ENCODE measurements at regions not wholly inside any gene's neighbourhood (a gene's known extent, or its start where the extent isn't known, plus 50 kb on each side); places are given as distances from the start of the nearest gene placed in this dataset.
"Not testable (repeated sequence)": the region's sequence is repeated elsewhere in the genome, so short reads cannot be mapped to it uniquely, and the experiment has no call there.

DNA sequence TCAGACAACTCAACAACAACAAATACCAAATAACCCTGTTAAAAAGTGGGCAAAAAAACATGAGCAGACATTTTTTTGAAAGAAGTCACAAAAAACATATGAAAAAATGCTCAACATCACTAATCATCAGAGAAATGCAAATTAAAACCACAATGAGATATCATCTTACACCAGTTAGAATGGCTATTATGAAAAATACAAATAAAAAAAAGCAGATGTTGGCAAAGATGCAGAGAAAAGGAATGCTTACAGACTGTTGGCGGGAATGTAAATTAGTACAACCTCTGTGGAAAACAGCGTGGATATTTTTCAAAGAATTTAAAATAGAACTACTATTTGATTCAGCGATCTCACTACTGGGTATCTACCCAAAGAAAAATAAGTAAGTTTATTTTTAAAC, 114.0 kb downstream of the SLC38A4 start:
- DNase-seq (ENCODE audit: low spot score) = no peak

DNA sequence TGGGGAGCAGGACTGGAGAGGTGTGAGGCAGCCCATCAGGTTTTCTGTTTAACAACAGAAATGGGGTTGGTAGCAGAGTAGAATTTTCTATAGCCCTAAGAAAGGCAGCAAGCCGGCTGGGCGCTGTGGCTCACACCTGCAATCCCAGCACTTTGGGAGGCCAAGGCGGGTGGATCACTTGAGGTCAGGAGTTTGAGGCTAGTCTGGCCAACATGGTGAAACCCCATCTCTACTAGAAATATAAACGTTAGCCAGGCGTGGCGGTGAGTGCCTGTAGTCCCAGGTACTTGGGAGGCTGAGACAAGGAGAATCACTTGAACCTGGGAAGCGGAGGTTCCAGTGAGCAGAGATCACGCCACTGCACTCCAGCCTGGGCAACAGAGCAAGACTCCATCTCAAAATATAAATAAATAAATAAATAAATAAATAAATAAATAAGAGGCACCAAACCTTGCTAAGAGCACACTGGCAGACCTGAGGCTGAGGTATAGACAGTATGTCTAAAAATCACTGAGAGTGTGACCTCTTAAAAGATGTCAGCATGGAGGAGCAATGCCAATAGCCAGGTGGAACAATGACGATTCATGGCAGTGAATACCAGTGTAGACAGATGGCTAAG, 115.6 kb downstream of the SLC38A4 start:
- no peak for DNase-seq (ENCODE audit: low spot score)

DNA sequence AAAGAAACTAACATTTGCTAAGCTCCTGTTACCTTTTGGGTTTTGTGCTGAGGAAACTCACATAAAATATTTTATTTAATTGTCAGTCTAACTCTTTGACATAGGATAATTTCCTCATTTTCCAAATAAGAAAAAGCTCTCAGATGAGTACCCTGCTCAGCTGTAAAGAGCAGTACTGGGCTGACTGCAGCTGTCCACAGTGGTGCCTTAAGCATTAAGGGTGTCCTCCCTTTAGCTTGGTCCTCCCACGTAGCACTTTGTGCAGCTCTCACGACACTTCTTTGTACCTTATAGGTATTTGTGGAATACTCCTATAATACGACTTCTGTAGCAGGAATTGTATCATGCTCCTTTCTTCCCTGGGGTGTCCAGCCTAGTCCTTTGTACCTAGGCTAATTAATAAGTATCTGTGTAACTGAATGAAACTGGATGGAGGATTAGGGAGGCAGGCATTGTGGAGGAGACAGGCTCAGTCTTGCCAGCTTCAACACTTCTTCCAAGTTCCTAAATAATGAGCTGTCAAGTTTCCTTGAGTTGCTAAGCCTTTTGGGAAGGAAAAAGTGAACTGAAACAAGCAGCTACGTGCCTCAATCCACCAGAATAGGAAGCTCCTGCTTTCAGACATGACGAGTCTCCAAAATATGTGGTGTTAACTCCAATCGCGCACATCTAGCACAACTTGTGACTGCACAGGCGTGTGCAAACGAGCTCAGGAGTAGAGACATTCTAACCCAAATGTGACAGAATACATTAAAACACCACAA, 123.0 kb downstream of the SLC38A4 start:
- DNase-seq (ENCODE audit: low spot score) = no peak

DNA sequence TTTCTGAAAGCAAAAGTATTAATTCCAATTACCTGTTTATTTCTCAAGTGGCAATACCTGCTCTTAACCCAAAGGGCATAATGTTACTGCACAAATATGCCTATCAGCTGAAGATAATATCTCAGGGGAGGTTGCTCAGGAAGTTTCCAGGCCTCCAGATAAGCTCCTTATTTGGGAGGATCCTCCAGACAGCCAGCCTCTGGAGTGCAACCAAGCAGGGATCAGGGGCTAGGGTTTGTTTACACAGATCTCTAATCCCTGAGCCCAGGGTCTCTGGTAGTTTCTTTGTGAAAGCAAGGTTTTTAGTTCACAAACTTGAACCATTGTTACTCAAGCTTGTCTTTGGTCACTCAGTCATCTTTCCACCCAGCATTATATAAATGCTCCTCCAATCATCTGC, 124.4 kb downstream of the SLC38A4 start:
- no peak for DNase-seq (ENCODE audit: low spot score)

DNA sequence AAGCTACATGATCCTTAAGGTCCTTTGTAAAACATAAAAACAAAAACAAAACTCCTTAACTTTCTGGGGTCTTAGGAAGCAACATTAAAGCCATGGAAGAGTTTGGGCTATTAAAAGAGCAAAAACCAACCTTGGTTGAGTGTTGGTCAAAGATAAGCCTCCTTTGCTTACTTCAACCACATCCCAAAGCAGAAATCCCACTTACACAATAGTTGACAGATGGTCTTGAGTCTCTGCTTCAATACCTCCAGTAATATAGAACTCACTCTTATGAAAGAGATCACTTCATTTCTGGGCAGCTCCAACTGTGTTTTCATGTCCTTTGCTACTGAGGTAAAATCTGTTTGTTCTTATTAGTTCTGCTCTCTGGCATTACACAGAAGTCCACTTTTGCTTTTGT, 125.8 kb downstream of the SLC38A4 start:
- no peak for DNase-seq (ENCODE audit: low spot score)

DNA sequence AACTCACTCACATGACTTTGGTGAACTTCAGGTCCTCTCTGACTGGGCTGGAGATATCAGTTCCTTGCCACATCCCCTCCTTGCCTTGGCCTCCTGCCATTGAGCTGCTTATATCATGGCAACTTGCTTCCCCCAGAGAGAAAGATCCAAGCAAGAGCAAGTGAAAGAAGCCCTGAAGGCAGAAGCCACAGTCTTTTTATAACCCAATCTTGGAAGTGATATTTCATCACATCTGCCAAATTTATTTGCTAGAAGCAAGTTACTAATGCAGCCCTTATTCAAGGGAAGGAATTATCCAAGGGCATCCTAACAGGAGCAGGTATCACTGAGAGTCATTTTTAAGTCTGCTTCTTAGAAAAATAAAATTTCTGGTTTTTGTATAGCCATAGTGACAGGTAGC, 127.8 kb downstream of the SLC38A4 start:
- DNase-seq (ENCODE audit: low spot score) = no peak

DNA sequence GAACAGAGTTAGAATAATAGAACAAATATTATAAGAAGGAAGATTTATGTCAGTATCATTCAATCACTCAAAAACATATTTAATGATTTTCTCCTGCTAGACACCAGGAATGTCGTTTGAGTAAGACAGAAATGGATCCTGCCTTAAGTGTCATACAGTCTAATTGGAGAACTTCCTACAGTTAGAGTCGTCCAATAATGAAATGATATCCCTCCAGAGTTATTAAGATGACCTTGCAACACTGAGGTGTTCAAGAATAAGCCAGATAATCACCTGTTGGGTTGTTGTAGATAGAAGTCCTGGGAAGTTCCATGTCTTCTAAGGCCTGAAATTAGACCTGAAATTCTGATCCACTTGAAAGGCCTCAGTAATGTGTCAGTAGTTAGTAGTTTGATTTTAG, 132.3 kb downstream of the SLC38A4 start:
- DNase-seq (ENCODE audit: low spot score) = no peak

DNA sequence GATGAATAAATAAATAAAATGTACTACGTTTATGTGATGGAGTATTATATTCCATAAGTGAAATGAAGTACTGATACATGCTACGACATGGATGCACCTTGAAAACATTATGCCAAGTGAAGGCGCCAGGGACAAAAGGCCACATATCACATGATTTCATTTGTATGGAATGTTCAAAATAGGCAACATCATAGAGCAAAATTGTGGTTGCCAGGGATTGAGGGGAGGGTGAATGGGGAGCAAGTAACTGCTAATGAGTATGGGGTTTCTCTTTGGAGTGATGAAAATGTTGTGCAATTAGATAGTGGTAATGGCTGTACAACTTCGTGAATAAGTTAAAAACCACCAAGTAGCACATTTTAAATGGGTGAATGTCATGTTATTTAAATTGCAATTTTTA, 132.8 kb downstream of the SLC38A4 start:
- no peak for DNase-seq (ENCODE audit: low spot score)

DNA sequence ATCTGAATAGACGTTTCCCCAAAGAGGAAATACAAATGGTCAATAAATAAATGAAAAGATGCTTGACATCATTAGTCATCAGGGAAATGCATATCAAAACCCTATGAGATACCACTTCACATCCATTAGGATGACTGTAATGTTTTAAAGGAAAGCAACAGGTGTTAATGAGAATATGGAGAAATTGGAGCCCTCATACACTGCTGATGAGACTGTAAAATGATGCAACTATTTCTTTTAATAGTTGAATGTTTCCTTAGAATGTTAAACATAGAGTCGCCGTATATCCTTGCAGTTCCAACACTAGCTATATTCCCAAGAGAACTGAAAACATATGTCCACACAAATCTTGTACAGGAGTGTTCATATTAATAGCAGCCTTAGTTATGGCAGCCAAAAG, 133.2 kb downstream of the SLC38A4 start:
- no peak for DNase-seq (ENCODE audit: low spot score)

DNA sequence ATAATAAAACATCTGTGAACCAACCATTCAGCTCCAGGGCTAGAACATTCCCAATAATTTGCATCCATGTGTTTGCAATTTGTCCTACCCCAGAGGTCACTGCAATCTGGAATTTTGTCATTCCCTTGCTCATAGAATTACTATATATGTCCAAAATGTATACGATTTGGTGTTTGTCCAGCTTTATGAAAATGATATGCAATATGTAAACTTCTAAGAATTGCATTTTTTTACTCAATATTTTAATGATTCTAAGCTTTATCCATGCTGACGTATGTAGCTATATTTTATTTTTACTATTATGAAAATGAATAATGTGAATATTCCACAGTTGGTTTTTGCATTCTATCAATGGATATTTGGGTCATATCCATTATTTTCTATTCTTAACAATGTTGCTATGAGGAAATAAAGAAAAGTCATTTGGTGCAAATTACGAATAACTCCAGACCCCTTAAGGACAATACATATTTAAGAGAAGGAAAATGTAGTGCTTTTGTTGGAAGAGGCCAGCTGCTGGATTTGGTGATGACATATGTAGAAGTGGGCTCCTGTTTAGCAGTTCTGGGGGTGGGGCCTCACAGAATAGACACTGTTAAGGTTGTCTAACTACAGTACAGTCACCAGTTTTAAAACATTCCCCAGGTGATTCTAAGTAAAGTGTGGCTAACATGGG, 139.4 kb downstream of the SLC38A4 start:
- no peak for DNase-seq (ENCODE audit: low spot score)

DNA sequence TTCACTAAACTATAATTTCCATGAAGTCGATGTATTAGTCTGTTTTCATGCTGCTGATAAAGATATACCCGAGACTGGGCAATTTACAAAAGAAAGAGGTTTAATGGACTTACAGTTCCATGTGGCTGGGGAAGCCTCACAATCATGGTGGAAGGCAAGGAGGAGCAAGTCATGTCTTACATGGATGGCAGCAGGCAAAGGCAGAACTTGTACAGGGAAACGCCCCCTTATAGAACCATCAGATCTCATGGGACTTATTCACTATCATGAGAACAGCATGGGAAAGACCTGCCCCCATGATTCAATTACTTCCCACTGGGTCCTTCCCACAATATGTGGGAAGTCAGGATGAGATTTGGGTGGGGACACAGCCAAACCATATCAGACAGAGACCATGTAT, 141.6 kb downstream of the SLC38A4 start:
- DNase-seq (ENCODE audit: low spot score) = not testable (repeated sequence)

DNA sequence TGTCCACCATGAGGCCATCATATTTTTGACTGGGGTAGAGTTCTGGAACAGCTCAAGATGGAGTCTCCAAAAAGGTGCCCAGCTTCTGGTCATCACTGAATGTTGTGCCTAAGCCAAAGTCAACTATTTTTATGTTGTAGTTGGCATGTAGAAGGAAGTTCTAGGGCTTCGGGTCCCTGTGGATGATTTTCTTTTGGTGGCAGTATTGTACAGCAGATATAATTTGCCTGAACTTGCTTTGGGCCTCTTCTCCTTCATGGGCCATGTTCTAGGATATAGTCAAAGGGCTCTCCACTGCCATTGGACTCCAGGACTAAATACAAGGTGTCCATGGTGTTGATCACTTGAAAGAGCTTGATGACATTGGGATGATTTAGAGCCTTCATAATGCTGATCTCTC, 143.6 kb downstream of the SLC38A4 start:
- DNase-seq (ENCODE audit: low spot score) = no peak

DNA sequence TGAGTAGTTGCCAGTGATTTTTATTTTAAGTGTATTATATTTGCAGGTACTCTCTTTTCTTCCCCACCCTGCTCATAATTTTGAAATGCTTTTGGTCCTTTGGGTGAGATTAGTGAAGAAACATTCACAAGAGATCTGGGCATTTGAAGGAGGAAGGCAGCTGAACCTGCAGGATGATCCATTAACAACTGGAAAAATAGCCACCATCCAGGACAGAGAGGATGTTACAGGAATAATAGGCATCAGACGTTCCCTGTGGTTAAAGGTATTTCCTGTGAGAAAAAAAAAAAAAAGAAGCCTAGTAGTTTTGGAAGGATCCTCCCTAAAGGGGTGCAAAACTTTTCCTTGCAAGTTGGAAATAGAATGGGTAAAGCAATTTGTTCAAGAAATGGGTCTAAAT, 145.3 kb downstream of the SLC38A4 start:
- DNase-seq (ENCODE audit: low spot score) = no peak

DNA sequence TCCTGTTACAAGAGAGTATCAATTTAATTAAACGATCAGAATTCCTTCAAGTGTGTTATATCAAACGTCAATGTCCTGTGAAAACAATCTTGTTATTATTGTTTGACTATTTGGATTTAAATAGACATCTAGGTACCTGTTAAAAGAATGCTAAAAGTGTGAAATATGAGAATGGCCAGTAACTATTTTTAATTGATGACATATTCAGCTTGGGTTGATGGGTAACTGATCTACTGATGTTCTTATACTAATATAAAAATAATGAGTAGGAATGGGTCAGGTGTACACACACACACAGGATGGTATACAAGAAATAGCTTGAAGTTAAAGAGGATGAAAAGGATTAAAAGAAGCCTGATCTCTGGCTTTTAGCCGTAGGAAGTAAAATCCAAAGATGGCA, 146.0 kb downstream of the SLC38A4 start:
- no peak for DNase-seq (ENCODE audit: low spot score)

DNA sequence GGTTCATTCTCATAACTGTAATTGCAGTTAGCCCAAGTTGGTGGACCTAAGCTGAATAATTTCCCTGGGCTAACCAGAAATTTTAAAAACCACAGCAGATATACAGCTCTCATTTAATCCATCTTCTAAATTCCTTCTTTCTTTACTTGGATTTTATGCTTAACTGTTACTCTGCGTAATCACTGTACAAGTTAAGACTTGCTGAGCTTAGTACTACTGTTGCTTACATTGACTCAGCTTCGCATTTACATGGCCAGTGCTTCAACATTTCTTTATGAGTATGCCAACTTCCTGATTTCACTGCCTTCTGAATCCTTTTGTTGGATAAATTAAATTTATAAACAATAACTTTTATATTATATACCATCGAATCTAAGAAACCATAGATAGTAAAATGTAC, 147.4 kb downstream of the SLC38A4 start:
- DNase-seq (ENCODE audit: low spot score) = no peak

DNA sequence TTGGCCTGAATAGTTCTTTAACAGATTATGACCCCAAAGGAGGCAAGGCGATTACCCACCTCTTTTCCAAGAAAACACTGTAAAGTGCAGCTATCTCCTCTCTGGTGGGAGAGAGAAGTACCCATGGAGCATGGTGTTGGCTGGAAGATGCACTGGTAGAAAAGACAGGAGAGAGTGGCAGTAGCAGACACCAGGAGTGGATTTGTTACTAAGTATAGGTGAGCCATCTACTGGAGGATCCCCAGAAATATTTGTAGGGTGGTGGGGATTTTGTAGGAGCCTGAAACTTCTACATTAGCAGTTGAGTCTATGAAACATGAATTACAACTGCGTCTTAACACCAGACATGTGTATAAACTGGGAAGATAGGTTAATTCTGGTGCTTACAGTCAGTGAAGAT, 148.0 kb downstream of the SLC38A4 start:
- no peak for DNase-seq (ENCODE audit: low spot score)

DNA sequence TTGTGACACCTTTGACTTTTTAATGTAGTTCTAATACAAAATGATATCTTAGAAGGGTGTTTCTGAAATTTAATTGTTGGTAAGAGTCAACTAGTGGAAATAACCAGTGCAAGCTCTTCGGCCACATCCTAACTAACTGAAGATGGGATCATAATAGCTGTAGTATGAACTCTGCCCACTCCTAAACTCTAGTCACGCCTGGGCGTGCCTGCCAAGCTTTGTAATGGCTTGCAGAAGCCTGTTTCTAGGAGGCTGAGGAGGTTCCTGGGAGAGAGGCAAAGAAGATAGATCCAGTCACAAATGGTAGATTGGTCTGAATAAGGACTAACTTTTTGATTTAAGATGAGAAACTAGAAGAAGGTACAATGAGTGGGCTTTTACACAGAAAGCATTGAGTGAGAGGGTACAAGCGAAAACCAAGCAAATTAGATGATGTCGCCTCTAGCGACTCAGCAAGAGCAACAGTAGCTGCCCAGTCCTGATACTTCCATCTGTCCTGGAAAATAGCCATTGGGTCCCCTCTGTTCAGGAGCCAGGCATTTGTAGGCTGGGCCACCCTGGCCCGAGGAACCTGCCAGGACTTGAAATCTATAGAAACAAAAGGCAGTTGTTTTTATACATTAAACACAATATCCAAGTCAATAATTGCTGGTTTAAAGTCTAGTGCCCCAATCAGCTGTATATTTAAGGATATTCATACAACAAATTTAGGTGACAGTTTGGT, 148.8 kb downstream of the SLC38A4 start:
- no peak for DNase-seq (ENCODE audit: low spot score)

DNA sequence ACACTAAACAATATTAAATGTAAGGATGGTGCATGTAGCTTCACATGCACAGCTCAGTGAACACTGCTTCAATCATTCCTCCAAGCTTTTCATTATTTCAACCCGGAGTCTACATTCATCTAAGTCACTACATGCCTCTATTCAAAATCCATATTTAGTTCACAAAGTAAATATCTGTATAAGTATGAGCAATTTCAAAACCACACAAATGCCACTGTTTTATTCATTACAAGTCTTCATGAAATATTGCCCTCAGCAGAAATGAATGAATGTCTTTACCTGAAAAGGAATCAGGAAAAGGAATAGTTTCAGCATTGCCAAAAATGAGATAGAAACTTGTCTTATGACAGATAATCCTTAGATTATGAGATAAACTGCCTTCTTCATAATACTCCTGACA, 149.4 kb downstream of the SLC38A4 start:
- no peak for DNase-seq (ENCODE audit: low spot score)

DNA sequence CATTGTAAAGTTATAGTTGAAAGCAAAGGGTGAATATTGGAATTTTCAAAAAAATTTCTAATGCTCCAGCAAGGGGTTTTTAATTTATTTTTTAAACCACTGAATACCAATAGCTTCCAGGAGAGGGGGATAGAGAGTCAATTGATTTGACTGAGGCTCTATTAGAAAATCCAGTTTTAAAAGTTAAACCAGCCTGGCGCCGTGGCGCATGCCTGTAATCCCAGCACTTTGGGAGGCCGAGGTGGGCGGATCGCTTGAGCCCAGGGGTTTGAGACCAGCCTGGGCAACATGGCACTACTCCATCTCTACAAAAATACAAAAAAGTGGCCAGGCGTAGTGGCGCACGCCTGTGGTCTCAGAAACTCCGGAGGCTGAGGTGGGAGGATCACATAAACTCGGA, 150.1 kb downstream of the SLC38A4 start:
- no peak for DNase-seq (ENCODE audit: low spot score)

DNA sequence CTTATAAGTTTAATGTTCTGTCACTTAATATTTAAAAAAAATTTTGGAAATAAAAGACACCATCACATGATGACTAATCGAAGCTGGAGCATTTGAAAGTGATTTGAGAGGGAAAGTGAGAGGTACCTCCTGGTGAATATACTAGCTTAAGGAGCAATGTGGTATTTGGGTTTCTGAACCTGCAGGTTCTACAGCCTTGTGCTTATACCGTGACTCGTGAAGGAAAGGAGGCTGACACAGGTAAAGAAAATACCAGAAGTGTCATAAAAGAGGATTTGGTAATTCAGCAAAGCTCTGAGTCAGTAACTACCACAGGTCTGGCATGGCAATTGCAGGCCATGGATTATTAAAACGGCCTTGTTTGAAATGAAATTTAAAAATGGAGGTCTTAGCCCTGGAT, 151.0 kb downstream of the SLC38A4 start:
- DNase-seq (ENCODE audit: low spot score) = no peak

DNA sequence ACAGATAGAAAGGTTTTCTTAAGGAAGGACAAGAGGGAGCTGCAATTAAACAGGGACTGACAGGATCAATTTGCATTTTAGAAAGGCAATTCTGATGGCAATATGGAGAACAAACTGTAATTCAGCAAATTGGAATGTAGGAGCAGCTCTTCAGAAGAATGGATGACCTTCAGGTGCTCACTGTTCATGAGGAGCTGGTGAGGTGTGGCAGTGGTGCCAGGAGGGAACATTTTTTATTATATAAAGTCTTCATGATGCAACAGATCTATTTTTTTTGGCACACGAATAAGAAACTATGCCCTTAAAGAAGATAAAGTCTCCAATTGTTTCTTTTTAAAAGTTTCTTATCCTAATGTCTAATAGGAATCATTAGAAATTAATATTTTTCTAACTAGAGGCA, 151.7 kb downstream of the SLC38A4 start:
- DNase-seq (ENCODE audit: low spot score) = no peak

DNA sequence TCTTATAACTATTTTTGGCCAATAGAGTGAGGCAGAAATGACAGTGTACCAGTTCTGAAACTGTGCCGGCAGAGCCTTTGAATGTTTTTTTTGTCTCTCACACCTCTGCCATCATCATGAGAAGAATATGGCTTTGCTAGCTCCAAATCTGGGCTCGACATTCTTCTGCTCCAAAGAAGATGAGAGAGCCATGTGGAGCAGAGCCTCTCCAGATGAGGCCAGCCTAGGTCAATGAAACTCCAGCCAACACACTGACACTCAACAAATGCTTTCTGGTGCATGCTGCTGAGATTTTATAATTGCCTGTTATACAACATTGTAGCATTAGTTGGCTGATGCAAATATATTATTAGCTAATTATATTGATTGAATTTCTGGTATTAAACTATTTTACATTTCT, 154.7 kb downstream of the SLC38A4 start:
- DNase-seq (ENCODE audit: low spot score) = no peak

DNA sequence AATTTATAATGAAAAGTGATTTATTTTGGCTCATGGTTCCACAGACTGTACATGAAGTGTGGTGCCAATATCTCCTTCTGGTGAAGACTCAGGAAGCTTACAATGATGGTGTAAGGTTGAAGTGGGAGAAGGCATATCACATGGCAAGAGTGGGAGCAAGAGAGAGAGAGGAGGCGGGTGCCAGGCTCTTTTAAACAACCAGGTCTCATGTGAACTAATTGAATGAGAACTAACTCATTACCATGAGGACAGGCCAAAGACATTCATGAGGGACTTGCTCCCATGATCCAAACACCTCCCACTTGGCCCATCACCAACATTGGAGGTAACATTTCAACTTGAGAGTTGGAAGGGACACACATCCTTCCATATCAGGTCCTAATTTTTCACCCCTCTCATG, 155.2 kb downstream of the SLC38A4 start:
- no peak for DNase-seq (ENCODE audit: low spot score)
